ENCODE measurements at regions not wholly inside any gene's neighbourhood (a gene's known extent, or its start where the extent isn't known, plus 50 kb on each side); places are given as distances from the start of the nearest gene placed in this dataset.
"Not testable (repeated sequence)": the region's sequence is repeated elsewhere in the genome, so short reads cannot be mapped to it uniquely, and the experiment has no call there.

- TF ChIP-seq CTCF (IDR thresholded peaks at IDR 0.05; ENCODE audit: control insufficient read depth, extremely low read depth, insufficient read depth): no peak
- no peak overlapping the region for H3K4me3 ChIP-seq (ENCODE audit: low read depth, low read length)
- DNase-seq (ENCODE audit: low read depth): no peak
Observed at GRCh38 chr12:86950043-86950442, 693.9 kb upstream of the MGAT4C start.

DNA sequence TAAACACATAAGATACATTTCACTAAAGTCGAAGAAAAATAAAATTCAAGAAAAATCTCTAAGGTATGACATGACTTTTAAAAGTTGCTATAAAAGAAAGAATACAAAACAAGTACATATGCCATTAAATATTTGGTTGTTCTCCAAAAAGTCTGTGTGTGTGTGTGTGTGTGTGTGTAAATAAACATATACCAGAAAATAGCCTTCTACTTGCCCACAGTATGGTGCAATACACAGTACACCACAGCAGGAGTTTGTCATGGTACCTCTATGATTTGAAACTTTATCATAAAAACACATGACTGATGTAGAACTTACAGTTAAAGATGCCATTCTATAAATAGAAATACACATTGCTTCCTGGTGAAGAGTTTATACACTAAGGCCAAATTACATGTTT lies 692.7 kb upstream of the MGAT4C start:
- no peak for DNase-seq (ENCODE audit: low read depth)
- H3K4me3 ChIP-seq (ENCODE audit: low read depth, low read length): no peak overlapping the region
- no peak for TF ChIP-seq CTCF (IDR thresholded peaks at IDR 0.05; ENCODE audit: control insufficient read depth, extremely low read depth, insufficient read depth)

DNA sequence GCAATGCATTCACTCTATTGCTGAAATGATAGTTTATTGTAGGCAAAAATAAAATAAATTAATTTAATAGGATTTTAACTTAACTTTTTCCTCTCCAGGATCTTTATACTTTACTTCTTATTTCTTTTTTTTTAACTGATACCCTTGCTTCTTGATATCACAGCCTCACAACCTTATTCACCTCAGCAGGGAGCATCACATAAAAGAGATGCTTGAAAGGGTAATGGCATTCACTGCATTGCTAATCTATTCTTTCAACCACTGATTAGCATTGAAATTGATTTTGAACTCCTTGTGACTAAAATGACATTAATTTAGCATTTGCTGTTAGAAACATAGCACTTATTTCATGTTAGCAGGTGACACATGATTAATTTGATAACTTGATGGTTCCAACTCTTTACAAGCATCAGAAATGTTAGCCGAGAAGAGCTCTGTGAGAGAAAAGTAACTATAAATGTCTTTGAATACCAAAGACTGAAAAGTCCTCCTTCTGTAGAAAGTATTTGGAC lies 689.5 kb upstream of the MGAT4C start:
- DNase-seq (ENCODE audit: low read depth): no peak
- no peak overlapping the region for H3K4me3 ChIP-seq (ENCODE audit: low read depth, low read length)
- no peak for TF ChIP-seq CTCF (IDR thresholded peaks at IDR 0.05; ENCODE audit: control insufficient read depth, extremely low read depth, insufficient read depth)

GRCh38 chr12:86944197-86944819 lies 688.1 kb upstream of the MGAT4C start:
- H3K4me3 ChIP-seq (ENCODE audit: low read depth, low read length): not testable (repeated sequence)

DNA sequence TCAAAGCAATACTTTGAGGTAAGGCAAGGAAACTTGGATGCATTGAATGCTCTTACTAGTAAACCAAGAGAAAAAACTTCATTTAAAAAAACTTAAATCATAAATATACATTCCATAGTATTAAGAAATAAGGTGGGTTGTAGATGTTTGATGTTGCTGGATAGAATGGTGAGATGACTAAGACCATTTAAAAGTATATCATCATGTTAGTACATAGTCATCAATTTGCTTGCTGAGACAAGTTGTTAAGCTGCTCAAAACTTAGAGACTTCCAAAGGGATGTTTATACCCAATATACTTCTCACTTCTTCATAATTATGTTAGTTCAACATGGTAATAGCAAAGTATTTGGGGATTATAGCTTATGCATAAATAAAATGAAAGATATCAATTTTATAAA lies 675.5 kb upstream of the MGAT4C start:
- TF ChIP-seq CTCF (IDR thresholded peaks at IDR 0.05; ENCODE audit: control insufficient read depth, extremely low read depth, insufficient read depth): no peak
- no peak overlapping the region for H3K4me3 ChIP-seq (ENCODE audit: low read depth, low read length)
- no peak for DNase-seq (ENCODE audit: low read depth)

More at GRCh38 chr12:86944197-86944819, 688.1 kb upstream of the MGAT4C start:
- DNase-seq (ENCODE audit: low read depth): not testable (repeated sequence)

- no peak for TF ChIP-seq CTCF (IDR thresholded peaks at IDR 0.05; ENCODE audit: control insufficient read depth, extremely low read depth, insufficient read depth)
- no peak overlapping the region for H3K4me3 ChIP-seq (ENCODE audit: low read depth, low read length)
- DNase-seq (ENCODE audit: low read depth): no peak
Observed at GRCh38 chr12:86929962-86930361, 673.8 kb upstream of the MGAT4C start.

DNA sequence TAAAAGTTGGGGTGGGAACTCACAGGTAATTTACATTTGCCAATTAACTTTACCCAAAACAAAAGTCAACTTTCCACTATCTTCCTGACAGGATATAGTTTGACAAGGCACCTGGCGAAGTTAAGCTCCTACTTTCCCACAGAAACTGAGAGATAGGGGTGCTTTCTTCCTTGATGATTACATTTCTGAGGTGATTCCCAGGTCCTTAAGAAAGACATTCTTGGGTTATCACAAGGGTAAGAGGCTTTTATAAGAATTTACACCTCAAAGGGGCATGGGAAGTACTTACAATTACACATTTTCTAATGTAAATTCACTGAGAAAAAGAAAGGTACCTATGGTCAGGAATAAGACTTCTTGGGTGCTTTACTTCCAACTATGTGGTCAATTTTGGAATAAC lies 660.9 kb upstream of the MGAT4C start:
- H3K4me3 ChIP-seq (ENCODE audit: low read depth, low read length): no peak overlapping the region
- no peak for TF ChIP-seq CTCF (IDR thresholded peaks at IDR 0.05; ENCODE audit: control insufficient read depth, extremely low read depth, insufficient read depth)
- DNase-seq (ENCODE audit: low read depth): no peak
